Tibial nerve (tissue), 4 donors: ENCODE measurements at regions not wholly inside any gene's neighbourhood (a gene's known extent, or its start where the extent isn't known, plus 50 kb on each side); places are given as distances from the start of the nearest gene placed in this dataset.
"Not testable (repeated sequence)": the region's sequence is repeated elsewhere in the genome, so short reads cannot be mapped to it uniquely, and the experiment has no call there.

Source experiments
- DNase-seq, 2 donors: peaks; one replicate each; pipeline ENCODE4 v3.0.0-alpha.2; 2019; ENCODE audit warnings: low spot score in 2 of 2
- H3K27ac ChIP-seq, 4 donors: fragments of 200-600 bp; sonication (generic) in 3 of 4; one replicate each; pipeline ENCODE4 v1.5.1; 2017 to 2019; ENCODE audit warnings: mild to moderate bottlenecking in 1 of 4
- H3K27me3 ChIP-seq, 2 donors: fragments of 200-600 bp; sonication (generic) in 1 of 2; one replicate each; pipeline versions ENCODE4 v1.5.1 to v1.6.0; 2017 to 2019
- H3K36me3 ChIP-seq, 3 donors: fragments of 200-600 bp; sonication (generic); one replicate each; pipeline ENCODE4 v1.5.1; 2018 to 2019
- H3K4me1 ChIP-seq, 4 donors: fragments of 200-600 bp; sonication (generic) in 3 of 4; one replicate each; pipeline ENCODE4 v1.5.1; 2017 to 2019
- H3K4me3 ChIP-seq, 4 donors: fragments of 200-600 bp; sonication (generic) in 3 of 4; one replicate each; pipeline ENCODE4 v1.5.1; 2017 to 2019; ENCODE audit warnings: mild to moderate bottlenecking in 1 of 4, moderate library complexity in 1 of 4
- H3K9me3 ChIP-seq, 4 donors: fragments of 200-600 bp; sonication (generic) in 3 of 4; one replicate each; pipeline ENCODE4 v1.5.1; 2017 to 2019
- EP300 ChIP-seq, 2 donors: sonication (generic); formaldehyde crosslinking; IDR thresholded peaks; one replicate each; pipeline ENCODE4 v1.6.1; 2017; ENCODE audit warnings: antibody characterized with exemption in 2 of 2, mild to moderate bottlenecking in 1 of 2
- POLR2A ChIP-seq, 2 donors: fragments of 450-650 bp; IDR thresholded peaks; one replicate each; pipeline ENCODE4 v1.6.1; 2017; ENCODE audit warnings: antibody characterized with exemption in 2 of 2, mild to moderate bottlenecking in 2 of 2, moderate library complexity in 2 of 2
- WGBS, 2 donors: methylation state at CpG; one replicate each; pipeline ENCODE4 v1.1.5; 2018; 5-methylcytosine and 5-hydroxymethylcytosine counted together
- TF ChIP-seq, protein P1 (sequence below), 5 experiments: fragments of 200-600 bp in 3 of 5; fragments of 450-650 bp in 2 of 5; sonication (generic) in 3 of 5; IDR thresholded peaks; one replicate each; pipeline ENCODE4 v1.5.1; 2016 to 2019; ENCODE audit warnings: antibody characterized with exemption in 5 of 5, mild to moderate bottlenecking in 3 of 5, moderate library complexity in 2 of 5

DNA sequence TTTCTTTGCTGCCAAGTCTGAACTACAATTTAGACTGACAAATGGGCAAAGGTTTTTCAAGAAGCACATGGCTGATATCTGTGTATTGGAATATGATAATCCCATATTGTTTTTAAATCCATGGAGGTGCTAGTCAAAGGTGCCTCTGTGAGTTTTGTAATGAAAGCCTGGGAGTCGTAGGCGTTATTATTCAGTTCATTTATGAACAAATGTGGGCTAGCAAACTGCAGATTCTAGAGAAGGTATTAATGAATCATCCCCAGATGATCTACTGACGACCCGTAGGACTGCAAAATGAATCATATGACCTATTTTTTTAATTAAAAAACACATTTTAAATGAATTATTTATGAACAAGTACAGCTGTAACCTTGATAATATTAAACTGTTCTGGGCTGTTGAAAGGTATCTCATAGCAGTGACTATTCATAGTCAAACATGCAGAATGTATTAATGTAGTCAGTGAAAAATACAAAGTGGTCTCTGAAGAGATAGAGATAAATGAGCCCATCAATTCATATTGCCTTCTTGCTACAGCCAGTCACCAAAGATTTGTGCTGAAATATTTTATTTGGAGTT, 1317.8 kb upstream of the MAP3K7 start:
- H3K4me3 ChIP-seq = no peak overlapping the region
- H3K9me3 ChIP-seq = peaks cover 0 to 10% (median 0%) of the 10 kb centered on the region in 4 donors
- H3K27me3 ChIP-seq = no peaks in the 10 kb centered on the region
- no peak overlapping the region for H3K27ac ChIP-seq
- WGBS, 2 donors = 68% methylated on average over 4 of the region's 4 CpGs
- no peak for DNase-seq
- TF ChIP-seq POLR2A (IDR thresholded peaks at IDR 0.05) = no peak
- TF ChIP-seq EP300 (IDR thresholded peaks at IDR 0.05) = no peak
- TF ChIP-seq, protein P1, sequence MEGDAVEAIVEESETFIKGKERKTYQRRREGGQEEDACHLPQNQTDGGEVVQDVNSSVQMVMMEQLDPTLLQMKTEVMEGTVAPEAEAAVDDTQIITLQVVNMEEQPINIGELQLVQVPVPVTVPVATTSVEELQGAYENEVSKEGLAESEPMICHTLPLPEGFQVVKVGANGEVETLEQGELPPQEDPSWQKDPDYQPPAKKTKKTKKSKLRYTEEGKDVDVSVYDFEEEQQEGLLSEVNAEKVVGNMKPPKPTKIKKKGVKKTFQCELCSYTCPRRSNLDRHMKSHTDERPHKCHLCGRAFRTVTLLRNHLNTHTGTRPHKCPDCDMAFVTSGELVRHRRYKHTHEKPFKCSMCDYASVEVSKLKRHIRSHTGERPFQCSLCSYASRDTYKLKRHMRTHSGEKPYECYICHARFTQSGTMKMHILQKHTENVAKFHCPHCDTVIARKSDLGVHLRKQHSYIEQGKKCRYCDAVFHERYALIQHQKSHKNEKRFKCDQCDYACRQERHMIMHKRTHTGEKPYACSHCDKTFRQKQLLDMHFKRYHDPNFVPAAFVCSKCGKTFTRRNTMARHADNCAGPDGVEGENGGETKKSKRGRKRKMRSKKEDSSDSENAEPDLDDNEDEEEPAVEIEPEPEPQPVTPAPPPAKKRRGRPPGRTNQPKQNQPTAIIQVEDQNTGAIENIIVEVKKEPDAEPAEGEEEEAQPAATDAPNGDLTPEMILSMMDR (IDR thresholded peaks at IDR 0.05) = no peak
- H3K4me1 ChIP-seq = no peaks in the 10 kb centered on the region
- H3K36me3 ChIP-seq = no peaks in the 10 kb centered on the region

DNA sequence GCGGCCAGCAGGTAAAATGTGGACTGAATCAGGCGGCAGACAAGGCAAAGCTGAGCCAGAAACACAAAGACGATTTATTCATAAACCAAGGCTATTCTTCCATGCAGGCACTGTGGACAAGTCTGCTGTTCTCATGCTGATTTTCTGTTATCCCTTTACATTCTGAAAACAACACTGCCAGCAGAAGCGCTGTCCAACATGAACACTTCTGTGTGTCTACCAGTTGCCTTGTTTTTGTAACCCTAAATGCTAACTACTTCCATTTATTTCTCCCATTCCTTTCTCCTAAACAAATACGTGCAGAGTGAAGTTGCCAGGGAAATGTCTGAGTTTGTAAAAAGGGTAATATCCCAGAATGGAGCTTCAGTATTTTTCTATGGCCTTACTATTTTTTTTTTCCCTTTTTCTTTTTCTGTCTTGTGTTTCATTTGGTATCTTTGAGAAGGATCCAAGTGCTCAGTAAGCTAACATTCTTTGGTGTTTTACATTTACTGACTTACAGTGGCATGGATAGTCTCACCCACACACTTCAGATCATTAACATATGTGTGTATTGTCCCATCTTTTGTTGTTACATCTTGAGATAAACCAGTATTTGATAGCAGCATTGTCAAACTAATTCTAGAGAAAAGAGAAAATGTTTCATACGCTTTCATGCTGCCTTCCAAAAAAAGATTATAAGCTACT, 1308.9 kb upstream of the MAP3K7 start:
- DNase-seq = no peak
- WGBS, 2 donors = 38 to 43% methylated on average over 6 of the region's 6 CpGs
- peaks cover 0 to 12% (median 0%) of the 10 kb centered on the region in 4 donors for H3K9me3 ChIP-seq
- H3K36me3 ChIP-seq = no peaks in the 10 kb centered on the region
- H3K27me3 ChIP-seq = no peaks in the 10 kb centered on the region
- H3K27ac ChIP-seq = no peak overlapping the region
- H3K4me1 ChIP-seq = no peaks in the 10 kb centered on the region
- no peak overlapping the region for H3K4me3 ChIP-seq
- no peak for TF ChIP-seq EP300 (IDR thresholded peaks at IDR 0.05)
- TF ChIP-seq, protein P1 (IDR thresholded peaks at IDR 0.05) = no peak

DNA sequence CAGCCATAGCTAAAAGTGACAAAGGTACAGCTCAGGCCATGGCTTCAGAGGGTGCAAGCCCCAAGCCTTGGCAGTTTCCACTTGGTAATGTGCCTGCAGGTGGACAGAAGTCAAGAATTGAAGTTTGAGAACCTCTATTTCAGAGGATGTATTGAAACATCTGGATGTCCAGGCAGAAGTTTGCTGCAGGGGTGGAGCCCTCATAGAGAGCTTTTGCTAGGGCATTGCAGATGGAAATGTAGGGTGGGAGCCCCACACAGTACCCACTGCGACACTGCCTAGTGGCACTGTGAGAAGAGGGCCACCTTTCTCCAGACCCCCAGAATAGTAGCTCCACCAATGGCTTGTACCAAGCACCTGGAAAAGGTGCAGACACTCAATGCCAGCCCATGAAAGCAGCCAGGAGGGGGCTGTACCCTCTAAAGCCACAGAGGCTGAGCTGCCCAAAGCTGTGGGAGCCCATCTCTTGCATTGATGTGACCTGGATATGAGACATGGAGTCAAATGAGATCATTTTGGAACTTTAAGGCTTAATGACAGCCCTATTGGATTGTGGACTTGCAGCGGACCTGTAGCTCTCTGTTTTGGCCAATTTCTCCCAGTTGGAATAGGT, 1299.4 kb upstream of the MAP3K7 start:
- WGBS, 2 donors = 63 to 100% methylated on average over 2 of the region's 2 CpGs
- DNase-seq = no peak
- no peaks in the 10 kb centered on the region for H3K27me3 ChIP-seq
- no peaks in the 10 kb centered on the region for H3K36me3 ChIP-seq
- H3K4me1 ChIP-seq = no peaks in the 10 kb centered on the region
- no peak overlapping the region for H3K4me3 ChIP-seq
- TF ChIP-seq POLR2A (IDR thresholded peaks at IDR 0.05) = no peak
- no peak for TF ChIP-seq EP300 (IDR thresholded peaks at IDR 0.05)
- TF ChIP-seq, protein P1 (IDR thresholded peaks at IDR 0.05) = no peak
- peaks cover 0 to 19% (median 0%) of the 10 kb centered on the region in 4 donors for H3K9me3 ChIP-seq
- H3K27ac ChIP-seq = no peak overlapping the region

DNA sequence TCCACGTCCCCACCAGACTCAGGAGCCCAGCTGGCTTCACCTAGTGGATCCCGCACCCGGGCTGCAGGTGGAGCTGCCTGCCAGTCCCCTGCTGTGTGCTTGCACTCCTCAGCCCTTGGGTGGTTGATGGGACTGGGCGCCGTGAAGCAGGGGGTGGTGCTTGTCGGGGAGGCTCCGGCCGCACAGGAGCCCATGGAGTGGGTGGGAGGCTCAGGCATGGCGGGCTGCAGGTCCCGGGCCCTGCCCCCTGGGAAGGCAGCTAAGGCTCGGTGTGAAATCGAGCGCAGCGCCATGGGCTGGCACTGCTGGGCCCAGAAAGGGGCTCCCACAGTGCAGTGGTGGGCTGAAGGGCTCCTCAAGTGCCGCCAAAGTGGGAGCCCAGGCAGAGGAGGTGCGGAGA, 1294.9 kb upstream of the MAP3K7 start:
- not testable (repeated sequence) for H3K27me3 ChIP-seq, H3K36me3 ChIP-seq, DNase-seq, H3K27ac ChIP-seq, H3K4me3 ChIP-seq, H3K4me1 ChIP-seq
- peaks cover 0 to 15% (median 0%) of the 10 kb centered on the region in 4 donors for H3K9me3 ChIP-seq
- 89 to 98% methylated on average over 8 to 12 of the region's 16 CpGs for WGBS, 2 donors

DNA sequence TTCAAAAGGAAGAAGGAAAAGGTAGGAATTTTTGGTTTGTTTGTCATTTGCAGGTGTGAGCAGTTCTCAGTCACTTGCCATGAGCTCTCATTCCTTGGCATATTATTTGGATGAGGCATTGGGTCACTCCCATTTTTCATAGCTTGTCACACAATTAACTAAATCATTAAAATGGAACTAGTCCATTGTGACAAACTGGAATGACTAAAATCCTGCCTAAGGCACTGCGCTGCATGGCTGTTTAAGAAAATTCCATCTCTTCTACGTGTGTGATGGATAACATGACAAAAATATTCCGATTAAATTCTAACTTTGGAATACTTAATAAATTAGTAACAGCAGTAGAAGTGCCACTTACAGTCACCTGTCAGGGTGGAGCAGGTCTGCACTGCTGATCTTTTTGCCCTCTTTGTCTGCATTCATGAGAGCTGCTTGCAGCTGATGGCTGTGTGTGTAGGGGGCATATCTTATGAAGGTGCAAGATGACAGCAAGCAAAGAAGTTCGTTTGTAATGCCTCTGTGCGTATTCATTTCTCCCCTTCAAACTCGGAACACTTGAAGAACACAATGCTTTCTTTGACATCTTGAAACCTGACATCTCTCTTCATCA, 1292.6 kb upstream of the MAP3K7 start:
- Histone ChIP-seq H3K27ac (no peak overlapping the region), H3K4me3 (no peak overlapping the region), H3K27me3 (no peaks in the 10 kb centered on the region), H3K36me3 (no peaks in the 10 kb centered on the region), H3K9me3 (no peaks in the 10 kb centered on the region), H3K4me1 (no peaks in the 10 kb centered on the region)
- TF ChIP-seq POLR2A (IDR thresholded peaks at IDR 0.05) (no peak), EP300 (IDR thresholded peaks at IDR 0.05) (no peak)
- TF ChIP-seq, protein P1 (IDR thresholded peaks at IDR 0.05) = no peak
- no peak for DNase-seq
- 68 to 73% methylated on average over 6 of the region's 6 CpGs for WGBS, 2 donors
